RWPE2 (cell line): ENCODE measurements at regions not wholly inside any gene's neighbourhood (a gene's known extent, or its start where the extent isn't known, plus 50 kb on each side); places are given as distances from the start of the nearest gene placed in this dataset.

Experiments used
- ATAC-seq: fragments of 200-7000 bp; cut with Tn5 transposase; 3 replicates; pipeline ENCODE4 v1.9.1; 2021; ENCODE audit warnings: low read depth
- DNase-seq: peaks from one replicate; pipeline ENCODE4 v3.0.0-alpha.2; 2020; ENCODE audit warnings: low spot score
- H3K27ac ChIP-seq: fragments of 450-650 bp; 2 replicates; pipeline ENCODE4 v1.5.1; 2017; ENCODE audit warnings: mild to moderate bottlenecking; ENCODE audit not compliant: poor library complexity, severe bottlenecking
- H3K27me3 ChIP-seq: fragments of 250-450 bp; sonication (Bioruptor Pico); 2 replicates; pipeline ENCODE4 v1.5.1; 2021; ENCODE audit warnings: mild to moderate bottlenecking, moderate library complexity; ENCODE audit not compliant: insufficient read depth, poor library complexity, severe bottlenecking
- H3K36me3 ChIP-seq: fragments of 250-450 bp; sonication (Bioruptor Pico); 2 replicates; pipeline ENCODE4 v1.5.1; 2020; ENCODE audit warnings: low read depth, mild to moderate bottlenecking, moderate library complexity
- H3K4me1 ChIP-seq: fragments of 250-450 bp; sonication (Bioruptor Pico); 2 replicates; pipeline ENCODE4 v1.5.1; 2021; ENCODE audit warnings: mild to moderate bottlenecking, moderate library complexity; ENCODE audit not compliant: insufficient read depth, poor library complexity, severe bottlenecking
- H3K4me3 ChIP-seq: fragments of 250-450 bp; sonication (Bioruptor Pico); 2 replicates; pipeline ENCODE4 v1.5.1; 2021; ENCODE audit warnings: mild to moderate bottlenecking, moderate library complexity; ENCODE audit not compliant: severe bottlenecking
- H3K9me3 ChIP-seq: fragments of 250-450 bp; sonication (Bioruptor Pico); 2 replicates; pipeline ENCODE4 v1.5.1; 2021; ENCODE audit warnings: mild to moderate bottlenecking, moderate library complexity; ENCODE audit not compliant: severe bottlenecking
- CTCF ChIP-seq: fragments of 450-650 bp; IDR thresholded peaks from one replicate; pipeline ENCODE4 v1.5.1; 2017; ENCODE audit warnings: mild to moderate bottlenecking, moderate library complexity; ENCODE audit not compliant: poor library complexity, severe bottlenecking

DNA sequence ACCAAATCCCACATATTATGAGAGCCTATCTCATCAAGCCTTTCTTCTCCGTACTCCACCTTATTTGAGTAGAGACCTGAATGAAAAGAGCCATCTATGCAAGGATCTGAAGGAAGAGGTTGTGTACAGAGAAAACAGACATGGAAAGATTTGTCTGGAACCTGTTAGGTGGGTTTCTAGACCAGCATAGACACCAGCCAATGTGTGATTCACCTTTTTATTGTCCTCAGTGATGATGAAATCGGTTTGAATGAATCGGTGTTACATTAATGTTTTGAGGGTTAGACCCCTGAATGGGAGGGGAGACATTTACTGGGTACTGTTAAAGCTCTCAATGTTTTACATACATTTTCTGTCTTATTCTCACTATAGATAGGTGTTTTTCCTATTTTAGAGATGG is 223.6 kb downstream of the NMUR2 start:
- no peak overlapping the region for H3K27ac ChIP-seq
- no peaks in the 10 kb centered on the region for H3K4me1 ChIP-seq
- no peak for DNase-seq
- H3K4me3 ChIP-seq = no peak overlapping the region
- no peak for TF ChIP-seq CTCF
- no peaks in the 10 kb centered on the region for H3K36me3 ChIP-seq
- H3K9me3 ChIP-seq = peaks cover 2% of the 10 kb centered on the region
- 0 out of 3 replicates have a peak, but pooled peaks have one; percentile 17 for ATAC-seq
- H3K27me3 ChIP-seq = no peaks in the 10 kb centered on the region

GRCh38 chr5:152178350-152178699 is 226.8 kb downstream of the NMUR2 start:
- Histone ChIP-seq H3K4me3 (no peak overlapping the region), H3K27me3 (no peaks in the 10 kb centered on the region), H3K9me3 (peaks cover 2% of the 10 kb centered on the region), H3K36me3 (no peaks in the 10 kb centered on the region), H3K4me1 (no peaks in the 10 kb centered on the region), H3K27ac (peak overlapping the region; percentile 10)
- TF ChIP-seq CTCF = no peak
- peak; percentile 74; the same call in 2 of the 3 replicates for ATAC-seq
- DNase-seq = no peak

DNA sequence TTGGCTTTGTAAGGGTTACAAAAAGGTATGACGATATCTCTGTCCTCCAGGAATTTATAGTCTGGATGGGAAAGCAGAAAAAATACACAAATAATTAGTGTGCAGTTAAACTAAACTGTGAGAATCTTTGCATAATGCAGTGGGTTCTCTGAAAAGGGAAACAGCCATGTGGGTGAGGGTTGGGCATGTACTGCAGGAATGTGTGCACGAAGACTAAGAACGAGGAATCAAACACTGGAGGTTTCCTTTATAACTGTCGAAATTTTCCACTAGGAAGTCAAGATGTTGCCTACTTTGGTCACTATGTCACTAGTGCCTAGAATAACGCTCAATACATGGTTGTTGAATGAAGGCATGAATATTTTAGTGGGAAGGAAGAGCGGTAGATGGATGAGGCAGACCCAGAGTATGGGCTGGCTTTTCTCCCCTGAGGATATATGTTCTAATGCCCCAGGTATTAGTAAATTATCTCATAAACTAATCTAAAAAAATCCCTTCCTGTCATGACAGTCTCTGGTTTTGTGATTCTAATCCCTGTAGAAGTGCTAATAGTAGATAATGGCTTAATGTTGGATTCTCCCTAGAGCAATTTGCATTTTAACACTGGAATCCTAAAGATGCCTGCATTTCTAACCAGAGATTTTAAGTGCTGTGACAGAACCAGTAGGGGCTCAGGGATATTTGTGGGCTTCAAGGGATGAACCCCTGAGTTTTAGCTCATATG is 227.3 kb downstream of the NMUR2 start:
- DNase-seq (no peak), ATAC-seq (peak; percentile 31; the same call in 2 of the 3 replicates)
- Histone ChIP-seq H3K27ac (peak overlapping the region; percentile 10), H3K4me1 (no peaks in the 10 kb centered on the region), H3K4me3 (no peak overlapping the region), H3K9me3 (peaks cover 2% of the 10 kb centered on the region), H3K36me3 (no peaks in the 10 kb centered on the region), H3K27me3 (no peaks in the 10 kb centered on the region)
- no peak for TF ChIP-seq CTCF

DNA sequence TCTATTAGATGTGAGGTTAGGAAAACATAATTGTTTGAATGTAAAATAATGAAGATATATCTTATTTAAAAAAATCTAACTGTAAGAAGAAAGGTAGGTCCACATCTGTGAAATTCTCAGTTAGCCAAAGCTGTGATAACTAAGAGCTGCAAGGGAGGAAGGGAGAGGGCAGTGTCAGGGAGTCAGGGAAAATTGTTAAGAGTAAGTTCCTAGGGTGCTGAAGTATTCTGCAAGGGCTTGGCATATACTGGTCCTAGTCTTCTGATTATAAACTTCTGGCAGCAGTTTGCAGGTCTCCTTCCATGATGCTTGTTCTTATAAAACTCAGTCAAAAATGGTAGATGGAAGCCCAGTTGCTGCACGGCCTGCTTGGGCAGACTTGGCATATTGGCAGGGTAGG is 233.2 kb downstream of the NMUR2 start:
- Histone ChIP-seq H3K27ac (no peak overlapping the region), H3K27me3 (no peaks in the 10 kb centered on the region), H3K4me3 (no peak overlapping the region), H3K9me3 (no peaks in the 10 kb centered on the region), H3K36me3 (no peaks in the 10 kb centered on the region), H3K4me1 (no peaks in the 10 kb centered on the region)
- no peak for TF ChIP-seq CTCF
- DNase-seq = no peak
- no peak for ATAC-seq

DNA sequence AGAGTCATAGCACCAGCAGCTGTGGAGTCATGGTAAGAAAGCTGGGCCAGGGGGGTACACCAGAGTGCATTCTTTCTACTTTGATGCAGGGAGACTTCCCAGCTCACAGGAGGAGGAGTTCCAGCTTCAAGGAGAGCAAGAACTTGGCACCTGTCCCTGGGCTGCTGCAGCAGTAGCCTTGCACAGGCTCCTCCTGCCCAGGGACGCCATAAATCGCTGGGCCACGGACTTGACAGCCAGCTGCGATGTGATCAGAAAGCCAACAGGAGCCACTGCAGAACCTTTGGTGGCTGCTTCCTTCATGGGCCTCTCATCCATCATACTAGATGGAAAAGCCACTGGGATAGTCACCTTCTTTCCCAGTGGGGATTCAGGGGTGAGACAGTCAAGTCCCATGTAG is 234.7 kb downstream of the NMUR2 start:
- no peaks in the 10 kb centered on the region for H3K27me3 ChIP-seq
- ATAC-seq (0 out of 3 replicates have a peak, but pooled peaks have one; percentile 19), DNase-seq (no peak)
- no peak for TF ChIP-seq CTCF
- H3K27ac ChIP-seq = no peak overlapping the region
- H3K4me3 ChIP-seq = no peak overlapping the region
- no peaks in the 10 kb centered on the region for H3K36me3 ChIP-seq
- H3K4me1 ChIP-seq = no peaks in the 10 kb centered on the region
- H3K9me3 ChIP-seq = no peaks in the 10 kb centered on the region
